Natural killer cell (primary cell): ENCODE measurements at regions not wholly inside any gene's neighbourhood (a gene's known extent, or its start where the extent isn't known, plus 50 kb on each side); places are given as distances from the start of the nearest gene placed in this dataset.

Source experiments
- ATAC-seq, 3 donors: fragments of 150-1000 bp in 2 of 3; fragments of 200-7000 bp in 1 of 3; cut with Tn5 transposase; 1 replicate in 1 of 3; 2 replicates in 2 of 3; pipeline ENCODE4 v1.10.0; 2021; ENCODE audit warnings: mild to moderate bottlenecking in 2 of 3, moderate library complexity in 2 of 3
- DNase-seq, 2 donors: peaks; one replicate each; pipeline versions ENCODE4 v3.0.0 to v3.0.0-alpha.2; 2013 to 2021; ENCODE audit warnings: mixed read lengths in 1 of 2
- H3K27ac ChIP-seq: one replicate; pipeline ENCODE4 v1.5.1; 2013; ENCODE audit warnings: mild to moderate bottlenecking, low read length
- H3K27me3 ChIP-seq: one replicate; pipeline ENCODE4 v1.6.1; 2013; ENCODE audit warnings: low read length; ENCODE audit not compliant: control insufficient read depth, insufficient read depth
- H3K36me3 ChIP-seq: one replicate; pipeline ENCODE4 v1.6.1; 2013; ENCODE audit warnings: low read length; ENCODE audit not compliant: control insufficient read depth, insufficient read depth
- H3K4me1 ChIP-seq: one replicate; pipeline ENCODE4 v1.6.1; 2013; ENCODE audit warnings: low read length; ENCODE audit not compliant: control insufficient read depth, insufficient read depth
- H3K4me3 ChIP-seq: one replicate; pipeline ENCODE4 v1.5.1; 2013; ENCODE audit warnings: low read length
- H3K9me3 ChIP-seq: one replicate; pipeline ENCODE4 v1.6.1; 2013; ENCODE audit warnings: low read length; ENCODE audit not compliant: control insufficient read depth, insufficient read depth
- H3K27ac Mint-ChIP-seq, 2 donors: one replicate each; pipeline ENCODE4 v1.8.0; 2022; ENCODE audit warnings: mild to moderate bottlenecking in 2 of 2, mixed read lengths in 2 of 2, moderate library complexity in 1 of 2
- H3K27me3 Mint-ChIP-seq, 2 donors: one replicate each; pipeline ENCODE4 v1.8.0; 2022; ENCODE audit warnings: low read depth in 2 of 2, mixed read lengths in 2 of 2
- H3K36me3 Mint-ChIP-seq: one replicate; pipeline ENCODE4 v1.8.0; 2022; ENCODE audit warnings: mixed read lengths
- H3K4me1 Mint-ChIP-seq, 2 donors: one replicate each; pipeline ENCODE4 v1.8.0; 2022; ENCODE audit warnings: mixed read lengths in 2 of 2
- H3K4me3 Mint-ChIP-seq: one replicate; pipeline ENCODE4 v1.8.0; 2022; ENCODE audit warnings: mild to moderate bottlenecking, moderate library complexity, mixed read lengths
- H3K9me3 Mint-ChIP-seq, 2 donors: one replicate each; pipeline ENCODE4 v1.8.0; 2022; ENCODE audit warnings: mixed read lengths in 2 of 2
- CTCF ChIP-seq: fragments of 200-600 bp; IDR thresholded peaks from one replicate; pipeline ENCODE4 v1.8.0; 2022; ENCODE audit warnings: antibody characterized with exemption
- WGBS: methylation state at CpG from one replicate; pipeline ENCODE4 v1.1.7; 2013; ENCODE audit warnings: missing lambda C conversion rate; ENCODE audit not compliant: insufficient coverage; 5-methylcytosine and 5-hydroxymethylcytosine counted together
- intact Hi-C: fragments of 100-400 bp; cut with micrococcal nuclease; formaldehyde crosslinking; loops from one replicate; pipeline ENCODE4 v1.14.2; 2022

GRCh38 chr6:6414931-6415330 is 94.5 kb upstream of the F13A1 start:
- H3K27me3 ChIP-seq, result no peaks in the 10 kb centered on the region
- H3K4me1 ChIP-seq, result no peaks in the 10 kb centered on the region
- Mint-ChIP-seq H3K9me3 (no peaks in the 10 kb centered on the region), H3K4me1 (no peaks in the 10 kb centered on the region), H3K4me3 (no peak overlapping the region), H3K27me3 (peaks cover 7 to 21% of the 10 kb centered on the region in 2 donors), H3K36me3 (no peaks in the 10 kb centered on the region), H3K27ac (no peak overlapping the region)
- DNase-seq (no peak), ATAC-seq (no peak)
- WGBS, result 85% methylated on average over 3 of the region's 5 CpGs
- no peak overlapping the region for H3K4me3 ChIP-seq
- no peak for TF ChIP-seq CTCF
- intact Hi-C loops, result no loop called here
- H3K27ac ChIP-seq, result no peak overlapping the region
- no peaks in the 10 kb centered on the region for H3K36me3 ChIP-seq
- H3K9me3 ChIP-seq, result no peaks in the 10 kb centered on the region

- H3K4me3 ChIP-seq, result no peak overlapping the region
- ATAC-seq, result no peak
- H3K9me3 ChIP-seq, result no peaks in the 10 kb centered on the region
- no peaks in the 10 kb centered on the region for H3K36me3 Mint-ChIP-seq
- H3K4me1 Mint-ChIP-seq, result no peaks in the 10 kb centered on the region
- DNase-seq, result no peak
- no peaks in the 10 kb centered on the region for H3K4me1 ChIP-seq
- H3K27me3 Mint-ChIP-seq, result peaks cover 6% of the 10 kb centered on the region in 2 donors
- TF ChIP-seq CTCF, result no peak
- WGBS, result 94% methylated on average over 7 of the region's 7 CpGs
- no peak overlapping the region for H3K27ac ChIP-seq
- intact Hi-C loops, result no loop called here
- no peak overlapping the region for H3K27ac Mint-ChIP-seq
- H3K4me3 Mint-ChIP-seq, result no peak overlapping the region
- no peaks in the 10 kb centered on the region for H3K9me3 Mint-ChIP-seq
- H3K27me3 ChIP-seq, result no peaks in the 10 kb centered on the region
- H3K36me3 ChIP-seq, result no peaks in the 10 kb centered on the region
Observed at GRCh38 chr6:6417475-6417874, 97.0 kb upstream of the F13A1 start.

- 80% methylated on average over 3 of the region's 3 CpGs for WGBS
Observed at GRCh38 chr6:6418421-6418820, 98.0 kb upstream of the F13A1 start.

More at GRCh38 chr6:6418421-6418820, 98.0 kb upstream of the F13A1 start:
- H3K27ac Mint-ChIP-seq, result no peak overlapping the region
- Histone ChIP-seq H3K4me3 (no peak overlapping the region), H3K36me3 (no peaks in the 10 kb centered on the region), H3K4me1 (no peaks in the 10 kb centered on the region), H3K27me3 (peaks cover 3% of the 10 kb centered on the region), H3K9me3 (peaks cover 3% of the 10 kb centered on the region), H3K27ac (no peak overlapping the region)
- DNase-seq (no peak), ATAC-seq (no peak)
- H3K9me3 Mint-ChIP-seq, result no peaks in the 10 kb centered on the region
- H3K4me3 Mint-ChIP-seq, result no peak overlapping the region
- H3K4me1 Mint-ChIP-seq, result no peaks in the 10 kb centered on the region
- H3K27me3 Mint-ChIP-seq, result peaks cover 6 to 10% of the 10 kb centered on the region in 2 donors
- TF ChIP-seq CTCF, result no peak
- peaks cover under 1% of the 10 kb centered on the region for H3K36me3 Mint-ChIP-seq
- intact Hi-C loops, result no loop called here
